IPS-15b (cell line): ENCODE measurements at regions not wholly inside any gene's neighbourhood (a gene's known extent, or its start where the extent isn't known, plus 50 kb on each side); places are given as distances from the start of the nearest gene placed in this dataset.

Experiments used
- H3K27me3 ChIP-seq: one replicate; pipeline ENCODE4 v1.6.1; 2013; ENCODE audit warnings: low read length; ENCODE audit not compliant: control insufficient read depth, insufficient read depth
- H3K36me3 ChIP-seq: one replicate; pipeline ENCODE4 v1.6.1; 2013; ENCODE audit warnings: low read length; ENCODE audit not compliant: control insufficient read depth, insufficient read depth
- H3K4me1 ChIP-seq: one replicate; pipeline ENCODE4 v1.6.1; 2013; ENCODE audit warnings: mild to moderate bottlenecking, low read length; ENCODE audit not compliant: control insufficient read depth, insufficient read depth
- H3K4me3 ChIP-seq: one replicate; pipeline ENCODE4 v1.5.1; 2013; ENCODE audit warnings: low read depth, low read length
- H3K9ac ChIP-seq: one replicate; pipeline ENCODE4 v1.6.1; 2013; ENCODE audit warnings: low read depth, mild to moderate bottlenecking, low read length
- H3K9me3 ChIP-seq: one replicate; pipeline ENCODE4 v1.6.1; 2013; ENCODE audit warnings: mild to moderate bottlenecking, low read length; ENCODE audit not compliant: control insufficient read depth, insufficient read depth

GRCh38 chr2:147709655-147710054, 135.2 kb upstream of the ACVR2A start:
- Histone ChIP-seq H3K9ac (no peak overlapping the region), H3K4me3 (no peak overlapping the region), H3K4me1 (no peaks in the 10 kb centered on the region), H3K9me3 (no peaks in the 10 kb centered on the region), H3K36me3 (no peaks in the 10 kb centered on the region), H3K27me3 (no peaks in the 10 kb centered on the region)

GRCh38 chr2:147703171-147703570, 141.7 kb upstream of the ACVR2A start:
- Histone ChIP-seq H3K9ac (no peak overlapping the region), H3K27me3 (no peaks in the 10 kb centered on the region), H3K36me3 (no peaks in the 10 kb centered on the region), H3K4me1 (no peaks in the 10 kb centered on the region), H3K9me3 (no peaks in the 10 kb centered on the region), H3K4me3 (no peak overlapping the region)

- Histone ChIP-seq H3K27me3 (no peaks in the 10 kb centered on the region), H3K36me3 (no peaks in the 10 kb centered on the region), H3K9me3 (no peaks in the 10 kb centered on the region), H3K4me1 (no peaks in the 10 kb centered on the region), H3K9ac (no peak overlapping the region), H3K4me3 (no peak overlapping the region)
Measured at GRCh38 chr2:147698166-147698565, 146.7 kb upstream of the ACVR2A start.

- H3K4me1 ChIP-seq: no peaks in the 10 kb centered on the region
- H3K36me3 ChIP-seq: no peaks in the 10 kb centered on the region
- H3K4me3 ChIP-seq: no peak overlapping the region
- no peaks in the 10 kb centered on the region for H3K9me3 ChIP-seq
- H3K27me3 ChIP-seq: no peaks in the 10 kb centered on the region
- H3K9ac ChIP-seq: no peak overlapping the region
Measured at GRCh38 chr2:147696426-147696825, 148.4 kb upstream of the ACVR2A start.

- peaks cover 5% of the 10 kb centered on the region for H3K9me3 ChIP-seq
- H3K27me3 ChIP-seq: no peaks in the 10 kb centered on the region
- H3K9ac ChIP-seq: no peak overlapping the region
- H3K4me3 ChIP-seq: no peak overlapping the region
- peaks cover 2% of the 10 kb centered on the region for H3K36me3 ChIP-seq
- H3K4me1 ChIP-seq: no peaks in the 10 kb centered on the region
Measured at GRCh38 chr2:147689220-147689909, 155.5 kb upstream of the ACVR2A start.

- H3K27me3 ChIP-seq: no peaks in the 10 kb centered on the region
Measured at GRCh38 chr2:147688242-147688641, 156.6 kb upstream of the ACVR2A start.

GRCh38 chr2:147686365-147686764, 158.5 kb upstream of the ACVR2A start:
- no peak overlapping the region for H3K9ac ChIP-seq
- peaks cover 5% of the 10 kb centered on the region for H3K9me3 ChIP-seq
- no peak overlapping the region for H3K4me3 ChIP-seq
- no peaks in the 10 kb centered on the region for H3K4me1 ChIP-seq
- H3K27me3 ChIP-seq: no peaks in the 10 kb centered on the region
- H3K36me3 ChIP-seq: peaks cover 2% of the 10 kb centered on the region

More at GRCh38 chr2:147688242-147688641, 156.6 kb upstream of the ACVR2A start:
- no peak overlapping the region for H3K4me3 ChIP-seq
- no peaks in the 10 kb centered on the region for H3K4me1 ChIP-seq
- H3K36me3 ChIP-seq: peaks cover 2% of the 10 kb centered on the region
- H3K9me3 ChIP-seq: peaks cover 5% of the 10 kb centered on the region
- H3K9ac ChIP-seq: no peak overlapping the region

- Histone ChIP-seq H3K36me3 (peaks cover 2% of the 10 kb centered on the region), H3K9ac (no peak overlapping the region), H3K9me3 (peaks cover 5% of the 10 kb centered on the region), H3K4me3 (no peak overlapping the region), H3K27me3 (no peaks in the 10 kb centered on the region), H3K4me1 (no peaks in the 10 kb centered on the region)
Measured at GRCh38 chr2:147684903-147685302, 159.9 kb upstream of the ACVR2A start.

- Histone ChIP-seq H3K9ac (no peak overlapping the region), H3K4me3 (no peak overlapping the region), H3K36me3 (peaks cover 2% of the 10 kb centered on the region), H3K27me3 (no peaks in the 10 kb centered on the region), H3K4me1 (peaks cover 2% of the 10 kb centered on the region), H3K9me3 (peaks cover 5% of the 10 kb centered on the region)
Measured at GRCh38 chr2:147683380-147683779, 161.4 kb upstream of the ACVR2A start.

- Histone ChIP-seq H3K9ac (no peak overlapping the region), H3K4me1 (peaks cover 2% of the 10 kb centered on the region)
Measured at GRCh38 chr2:147681093-147681492, 163.7 kb upstream of the ACVR2A start.

GRCh38 chr2:147679955-147680531, 164.8 kb upstream of the ACVR2A start:
- Histone ChIP-seq H3K9me3 (no peaks in the 10 kb centered on the region), H3K9ac (no peak overlapping the region), H3K27me3 (no peaks in the 10 kb centered on the region), H3K4me1 (peaks cover 2% of the 10 kb centered on the region), H3K36me3 (no peaks in the 10 kb centered on the region), H3K4me3 (no peak overlapping the region)

More at GRCh38 chr2:147681093-147681492, 163.7 kb upstream of the ACVR2A start:
- Histone ChIP-seq H3K27me3 (no peaks in the 10 kb centered on the region), H3K36me3 (no peaks in the 10 kb centered on the region), H3K9me3 (no peaks in the 10 kb centered on the region), H3K4me3 (no peak overlapping the region)

GRCh38 chr2:147679191-147679954, 165.5 kb upstream of the ACVR2A start:
- no peaks in the 10 kb centered on the region for H3K27me3 ChIP-seq
- H3K9me3 ChIP-seq: no peaks in the 10 kb centered on the region
- H3K4me3 ChIP-seq: no peak overlapping the region
- no peaks in the 10 kb centered on the region for H3K36me3 ChIP-seq
- H3K4me1 ChIP-seq: peaks cover 2% of the 10 kb centered on the region
- no peak overlapping the region for H3K9ac ChIP-seq
